ENCODE measurements at regions not wholly inside any gene's neighbourhood (a gene's known extent, or its start where the extent isn't known, plus 50 kb on each side); places are given as distances from the start of the nearest gene placed in this dataset.

GRCh38 chr2:83787189-83787588 lies 671.9 kb downstream of the SUCLG1 start:
- TF ChIP-seq ZFX (IDR thresholded peaks at IDR 0.05; ENCODE audit: borderline replicate concordance) (no peak), CTCF (IDR thresholded peaks at IDR 0.05) (no peak)
- H3K27ac ChIP-seq = no peak overlapping the region

DNA sequence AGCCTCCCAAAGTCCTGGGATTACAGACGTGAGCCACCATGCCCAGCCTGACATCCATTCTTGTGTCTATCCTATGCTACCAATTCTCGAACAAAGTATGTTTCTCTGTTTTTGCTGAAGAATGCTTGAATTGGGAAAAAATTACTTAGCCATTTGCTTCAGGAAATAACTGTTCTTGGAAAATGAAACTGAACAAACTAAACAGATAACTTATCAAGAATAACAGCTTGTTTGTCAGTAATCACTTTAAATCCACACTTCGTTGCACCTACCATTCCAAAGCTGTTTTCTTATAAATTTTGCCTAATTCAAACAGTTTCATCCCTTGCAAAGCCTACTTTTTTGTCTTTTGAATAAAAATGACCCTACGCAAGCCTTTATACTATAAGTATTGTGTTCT lies 672.9 kb downstream of the SUCLG1 start:
- TF ChIP-seq CTCF (IDR thresholded peaks at IDR 0.05) = no peak
- H3K27ac ChIP-seq = no peak overlapping the region

DNA sequence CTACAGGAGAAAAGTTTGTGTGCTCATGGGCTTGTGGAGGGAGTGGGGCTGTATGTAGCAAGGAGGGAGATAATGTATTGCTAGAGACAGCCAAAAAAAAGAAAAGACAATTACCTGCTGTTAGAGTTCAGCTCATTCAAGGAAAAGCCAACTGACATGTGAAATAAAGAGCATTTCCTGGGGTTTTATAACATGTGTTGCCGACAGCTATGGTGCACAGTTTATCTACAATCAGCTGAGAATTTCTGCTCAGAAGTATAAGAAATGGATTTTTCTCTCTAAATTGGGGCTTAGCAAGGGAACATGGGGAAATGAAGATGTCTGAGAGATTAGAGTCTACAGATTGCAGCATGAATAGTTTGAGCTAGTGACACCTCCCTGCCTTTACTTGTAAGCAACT lies 674.1 kb downstream of the SUCLG1 start:
- TF ChIP-seq CTCF (IDR thresholded peaks at IDR 0.05) (no peak), ZFX (IDR thresholded peaks at IDR 0.05; ENCODE audit: borderline replicate concordance) (no peak)
- H3K27ac ChIP-seq = no peak overlapping the region

GRCh38 chr2:83784315-83784714 lies 674.8 kb downstream of the SUCLG1 start:
- TF ChIP-seq CTCF (IDR thresholded peaks at IDR 0.05) (no peak), ZFX (IDR thresholded peaks at IDR 0.05; ENCODE audit: borderline replicate concordance) (no peak)
- no peak overlapping the region for H3K27ac ChIP-seq

GRCh38 chr2:83782122-83782521 lies 677.0 kb downstream of the SUCLG1 start:
- TF ChIP-seq CTCF (IDR thresholded peaks at IDR 0.05) (no peak), ZFX (IDR thresholded peaks at IDR 0.05; ENCODE audit: borderline replicate concordance) (no peak)
- H3K27ac ChIP-seq = no peak overlapping the region

- TF ChIP-seq CTCF (IDR thresholded peaks at IDR 0.05) (no peak), ZFX (IDR thresholded peaks at IDR 0.05; ENCODE audit: borderline replicate concordance) (no peak)
- H3K27ac ChIP-seq = no peak overlapping the region
Measured at GRCh38 chr2:83764447-83765005, 694.6 kb downstream of the SUCLG1 start.

DNA sequence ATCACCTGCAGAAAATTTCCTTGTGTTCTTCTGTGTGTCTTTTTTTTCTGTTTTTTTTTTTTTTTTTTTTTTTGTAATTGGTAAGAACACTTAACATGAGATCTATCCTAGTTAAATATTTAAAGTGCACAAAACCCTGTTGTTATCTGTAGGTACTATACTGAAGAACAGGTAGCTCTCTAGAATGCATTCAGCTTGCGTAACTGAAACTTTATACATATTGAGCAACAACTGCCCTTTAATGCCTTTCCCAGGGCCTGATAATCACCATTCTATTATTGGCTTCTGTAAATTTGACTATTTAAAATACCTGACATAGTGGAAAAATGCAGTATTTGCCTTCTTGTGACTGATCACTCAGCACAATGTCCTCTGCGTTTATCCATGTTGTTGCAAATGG lies 701.8 kb downstream of the SUCLG1 start:
- TF ChIP-seq CTCF (IDR thresholded peaks at IDR 0.05) = no peak
- no peak for TF ChIP-seq ZFX (IDR thresholded peaks at IDR 0.05; ENCODE audit: borderline replicate concordance)
- H3K27ac ChIP-seq = no peak overlapping the region

Measured in 22Rv1 (cell line).